GM23338 (cell line): ENCODE measurements at regions not wholly inside any gene's neighbourhood (a gene's known extent, or its start where the extent isn't known, plus 50 kb on each side); places are given as distances from the start of the nearest gene placed in this dataset.
A peak's percentile ranks its signal among the peaks of the same experiment; 100 is the strongest.

Experiments
- ATAC-seq: fragments of 200-7000 bp; cut with Tn5 transposase; 3 replicates; pipeline ENCODE4 v1.9.1; 2020
- DNase-seq: peaks from one replicate; pipeline ENCODE4 v3.0.0-alpha.2; 2015; ENCODE audit warnings: low spot score
- H2AFZ ChIP-seq: fragments of 200-600 bp; sonication (generic); 2 replicates; pipeline ENCODE4 v1.8.0; 2016; ENCODE audit warnings: antibody characterized with exemption, mild to moderate bottlenecking, moderate library complexity
- H3F3A ChIP-seq: fragments of 200-600 bp; sonication (generic); replicated peaks from 2 replicates; pipeline ENCODE4 v1.8.0; 2017; ENCODE audit warnings: antibody characterized with exemption, mixed run types, low read depth
- H3K27ac ChIP-seq: fragments of 200-600 bp; sonication (generic); 2 replicates; pipeline ENCODE4 v1.6.1; 2016; ENCODE audit warnings: low read depth
- H3K27me3 ChIP-seq: fragments of 200-600 bp; sonication (generic); 2 replicates; pipeline ENCODE4 v1.8.0; 2016; ENCODE audit warnings: mild to moderate bottlenecking, mixed run types, moderate library complexity; ENCODE audit not compliant: insufficient read depth
- H3K36me3 ChIP-seq: fragments of 200-600 bp; sonication (generic); 2 replicates; pipeline ENCODE4 v1.8.0; 2016; ENCODE audit warnings: mild to moderate bottlenecking; ENCODE audit not compliant: insufficient read depth
- H3K4me1 ChIP-seq: fragments of 200-600 bp; sonication (generic); 2 replicates; pipeline ENCODE4 v1.8.0; 2016; ENCODE audit warnings: mild to moderate bottlenecking, moderate library complexity; ENCODE audit not compliant: insufficient read depth
- H3K4me2 ChIP-seq: fragments of 200-600 bp; sonication (generic); 2 replicates; pipeline ENCODE4 v1.7.1; 2017; ENCODE audit warnings: mixed run types
- H3K4me3 ChIP-seq: fragments of 200-600 bp; sonication (generic); 2 replicates; pipeline ENCODE4 v1.6.1; 2016; ENCODE audit warnings: mixed run types
- H3K79me2 ChIP-seq: fragments of 200-600 bp; sonication (generic); replicated peaks from 2 replicates; pipeline ENCODE4 v1.8.0; 2017; ENCODE audit warnings: mild to moderate bottlenecking; ENCODE audit not compliant: insufficient read depth
- H3K9me2 ChIP-seq: fragments of 200-600 bp; sonication (generic); 2 replicates; pipeline ENCODE4 v1.8.0; 2017; ENCODE audit not compliant: insufficient read depth
- H4K20me1 ChIP-seq: fragments of 200-600 bp; sonication (generic); replicated peaks from 2 replicates; pipeline ENCODE4 v1.8.0; 2017; ENCODE audit warnings: mild to moderate bottlenecking; ENCODE audit not compliant: insufficient read depth
- H3K27ac Mint-ChIP-seq: 2 replicates; pipeline ENCODE4 v1.8.0; 2020; ENCODE audit warnings: inconsistent platforms, mild to moderate bottlenecking, moderate library complexity, mixed read lengths
- H3K27me3 Mint-ChIP-seq: 3 replicates; pipeline ENCODE4 v1.8.0; 2022; ENCODE audit warnings: low read depth, mild to moderate bottlenecking, moderate library complexity, mixed read lengths, inconsistent platforms; ENCODE audit not compliant: insufficient read depth, poor library complexity
- H3K36me3 Mint-ChIP-seq: 3 replicates; pipeline ENCODE4 v1.8.0; 2021; ENCODE audit warnings: low read depth, mild to moderate bottlenecking, inconsistent platforms, moderate library complexity, mixed read lengths
- H3K4me1 Mint-ChIP-seq: 3 replicates; pipeline ENCODE4 v1.8.0; 2020; ENCODE audit warnings: mild to moderate bottlenecking, inconsistent platforms, mixed read lengths
- H3K4me3 Mint-ChIP-seq: 3 replicates; pipeline ENCODE4 v1.8.0; 2021; ENCODE audit warnings: moderate library complexity, mild to moderate bottlenecking, inconsistent platforms, mixed read lengths
- H3K9me3 Mint-ChIP-seq: 3 replicates; pipeline ENCODE4 v1.8.0; 2020; ENCODE audit warnings: moderate library complexity, mild to moderate bottlenecking, inconsistent platforms, mixed read lengths
- CREB1 ChIP-seq: fragments of 250-450 bp; sonication (Bioruptor Pico); IDR thresholded peaks from 2 replicates; pipeline ENCODE4 v1.5.0; 2020; ENCODE audit warnings: low read depth, mild to moderate bottlenecking, moderate library complexity
- EZH2 ChIP-seq: fragments of 200-600 bp; sonication (generic); IDR thresholded peaks from one replicate; pipeline ENCODE4 v1.8.0; 2017; ENCODE audit warnings: antibody characterized with exemption, mild to moderate bottlenecking, low read depth; ENCODE audit not compliant: unreplicated experiment
- JUNB ChIP-seq: IDR thresholded peaks from one replicate; pipeline ENCODE4 v1.6.1; 2016; ENCODE audit warnings: antibody characterized with exemption; ENCODE audit not compliant: unreplicated experiment
- POLR2AphosphoS5 ChIP-seq: IDR thresholded peaks from 2 replicates; pipeline ENCODE4 v1.6.1; 2016; ENCODE audit warnings: antibody characterized with exemption, low read depth
- ZNF331 ChIP-seq: fragments of 250-450 bp; sonication (Bioruptor Pico); IDR thresholded peaks from 2 replicates; pipeline ENCODE4 v1.5.0; 2020; ENCODE audit warnings: low read depth, mild to moderate bottlenecking, moderate library complexity
- TF ChIP-seq, protein P1 (sequence below): IDR thresholded peaks from 2 replicates; pipeline ENCODE4 v1.6.1; 2016; ENCODE audit warnings: antibody characterized with exemption
- TF ChIP-seq, protein P2 (sequence below): fragments of 250-450 bp; sonication (Bioruptor Pico); IDR thresholded peaks from 2 replicates; pipeline ENCODE4 v1.5.0; 2020; ENCODE audit warnings: mild to moderate bottlenecking, moderate library complexity
- TF ChIP-seq, protein P3 (sequence below), 2 experiments: fragments of 200-600 bp in 1 of 2; sonication (generic) in 1 of 2; conservative IDR thresholded peaks; 2 replicates each; pipeline versions ENCODE4 v1.5.1 to v1.6.1; 2016 to 2017; ENCODE audit warnings: antibody characterized with exemption in 2 of 2, low read depth in 2 of 2, mild to moderate bottlenecking in 2 of 2, moderate library complexity in 1 of 2
- TF ChIP-seq, protein P4 (sequence below): IDR thresholded peaks from one replicate; pipeline ENCODE4 v1.6.1; 2018; ENCODE audit warnings: antibody characterized with exemption; ENCODE audit not compliant: unreplicated experiment

GRCh38 chr18:53649621-53650020 lies 574.8 kb downstream of the MBD2 start:
- Mint-ChIP-seq H3K4me3 (no peak overlapping the region), H3K36me3 (no peaks in the 10 kb centered on the region), H3K27ac (no peak overlapping the region)

More at GRCh38 chr18:53649621-53650020, 574.8 kb downstream of the MBD2 start:
- H3K36me3 ChIP-seq: no peaks in the 10 kb centered on the region
- Mint-ChIP-seq H3K27me3 (no peaks in the 10 kb centered on the region), H3K4me1 (peaks cover 3% of the 10 kb centered on the region; the same call in 1 of the 3 replicates), H3K9me3 (no peaks in the 10 kb centered on the region)
- TF ChIP-seq, protein P1, sequence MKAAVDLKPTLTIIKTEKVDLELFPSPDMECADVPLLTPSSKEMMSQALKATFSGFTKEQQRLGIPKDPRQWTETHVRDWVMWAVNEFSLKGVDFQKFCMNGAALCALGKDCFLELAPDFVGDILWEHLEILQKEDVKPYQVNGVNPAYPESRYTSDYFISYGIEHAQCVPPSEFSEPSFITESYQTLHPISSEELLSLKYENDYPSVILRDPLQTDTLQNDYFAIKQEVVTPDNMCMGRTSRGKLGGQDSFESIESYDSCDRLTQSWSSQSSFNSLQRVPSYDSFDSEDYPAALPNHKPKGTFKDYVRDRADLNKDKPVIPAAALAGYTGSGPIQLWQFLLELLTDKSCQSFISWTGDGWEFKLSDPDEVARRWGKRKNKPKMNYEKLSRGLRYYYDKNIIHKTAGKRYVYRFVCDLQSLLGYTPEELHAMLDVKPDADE: no peak
- TF ChIP-seq CREB1 (CRISPR knock-in tag): no peak
- no peak for TF ChIP-seq POLR2AphosphoS5
- TF ChIP-seq ZNF331 (CRISPR knock-in tag): no peak
- TF ChIP-seq JUNB: no peak
- TF ChIP-seq, protein P2, sequence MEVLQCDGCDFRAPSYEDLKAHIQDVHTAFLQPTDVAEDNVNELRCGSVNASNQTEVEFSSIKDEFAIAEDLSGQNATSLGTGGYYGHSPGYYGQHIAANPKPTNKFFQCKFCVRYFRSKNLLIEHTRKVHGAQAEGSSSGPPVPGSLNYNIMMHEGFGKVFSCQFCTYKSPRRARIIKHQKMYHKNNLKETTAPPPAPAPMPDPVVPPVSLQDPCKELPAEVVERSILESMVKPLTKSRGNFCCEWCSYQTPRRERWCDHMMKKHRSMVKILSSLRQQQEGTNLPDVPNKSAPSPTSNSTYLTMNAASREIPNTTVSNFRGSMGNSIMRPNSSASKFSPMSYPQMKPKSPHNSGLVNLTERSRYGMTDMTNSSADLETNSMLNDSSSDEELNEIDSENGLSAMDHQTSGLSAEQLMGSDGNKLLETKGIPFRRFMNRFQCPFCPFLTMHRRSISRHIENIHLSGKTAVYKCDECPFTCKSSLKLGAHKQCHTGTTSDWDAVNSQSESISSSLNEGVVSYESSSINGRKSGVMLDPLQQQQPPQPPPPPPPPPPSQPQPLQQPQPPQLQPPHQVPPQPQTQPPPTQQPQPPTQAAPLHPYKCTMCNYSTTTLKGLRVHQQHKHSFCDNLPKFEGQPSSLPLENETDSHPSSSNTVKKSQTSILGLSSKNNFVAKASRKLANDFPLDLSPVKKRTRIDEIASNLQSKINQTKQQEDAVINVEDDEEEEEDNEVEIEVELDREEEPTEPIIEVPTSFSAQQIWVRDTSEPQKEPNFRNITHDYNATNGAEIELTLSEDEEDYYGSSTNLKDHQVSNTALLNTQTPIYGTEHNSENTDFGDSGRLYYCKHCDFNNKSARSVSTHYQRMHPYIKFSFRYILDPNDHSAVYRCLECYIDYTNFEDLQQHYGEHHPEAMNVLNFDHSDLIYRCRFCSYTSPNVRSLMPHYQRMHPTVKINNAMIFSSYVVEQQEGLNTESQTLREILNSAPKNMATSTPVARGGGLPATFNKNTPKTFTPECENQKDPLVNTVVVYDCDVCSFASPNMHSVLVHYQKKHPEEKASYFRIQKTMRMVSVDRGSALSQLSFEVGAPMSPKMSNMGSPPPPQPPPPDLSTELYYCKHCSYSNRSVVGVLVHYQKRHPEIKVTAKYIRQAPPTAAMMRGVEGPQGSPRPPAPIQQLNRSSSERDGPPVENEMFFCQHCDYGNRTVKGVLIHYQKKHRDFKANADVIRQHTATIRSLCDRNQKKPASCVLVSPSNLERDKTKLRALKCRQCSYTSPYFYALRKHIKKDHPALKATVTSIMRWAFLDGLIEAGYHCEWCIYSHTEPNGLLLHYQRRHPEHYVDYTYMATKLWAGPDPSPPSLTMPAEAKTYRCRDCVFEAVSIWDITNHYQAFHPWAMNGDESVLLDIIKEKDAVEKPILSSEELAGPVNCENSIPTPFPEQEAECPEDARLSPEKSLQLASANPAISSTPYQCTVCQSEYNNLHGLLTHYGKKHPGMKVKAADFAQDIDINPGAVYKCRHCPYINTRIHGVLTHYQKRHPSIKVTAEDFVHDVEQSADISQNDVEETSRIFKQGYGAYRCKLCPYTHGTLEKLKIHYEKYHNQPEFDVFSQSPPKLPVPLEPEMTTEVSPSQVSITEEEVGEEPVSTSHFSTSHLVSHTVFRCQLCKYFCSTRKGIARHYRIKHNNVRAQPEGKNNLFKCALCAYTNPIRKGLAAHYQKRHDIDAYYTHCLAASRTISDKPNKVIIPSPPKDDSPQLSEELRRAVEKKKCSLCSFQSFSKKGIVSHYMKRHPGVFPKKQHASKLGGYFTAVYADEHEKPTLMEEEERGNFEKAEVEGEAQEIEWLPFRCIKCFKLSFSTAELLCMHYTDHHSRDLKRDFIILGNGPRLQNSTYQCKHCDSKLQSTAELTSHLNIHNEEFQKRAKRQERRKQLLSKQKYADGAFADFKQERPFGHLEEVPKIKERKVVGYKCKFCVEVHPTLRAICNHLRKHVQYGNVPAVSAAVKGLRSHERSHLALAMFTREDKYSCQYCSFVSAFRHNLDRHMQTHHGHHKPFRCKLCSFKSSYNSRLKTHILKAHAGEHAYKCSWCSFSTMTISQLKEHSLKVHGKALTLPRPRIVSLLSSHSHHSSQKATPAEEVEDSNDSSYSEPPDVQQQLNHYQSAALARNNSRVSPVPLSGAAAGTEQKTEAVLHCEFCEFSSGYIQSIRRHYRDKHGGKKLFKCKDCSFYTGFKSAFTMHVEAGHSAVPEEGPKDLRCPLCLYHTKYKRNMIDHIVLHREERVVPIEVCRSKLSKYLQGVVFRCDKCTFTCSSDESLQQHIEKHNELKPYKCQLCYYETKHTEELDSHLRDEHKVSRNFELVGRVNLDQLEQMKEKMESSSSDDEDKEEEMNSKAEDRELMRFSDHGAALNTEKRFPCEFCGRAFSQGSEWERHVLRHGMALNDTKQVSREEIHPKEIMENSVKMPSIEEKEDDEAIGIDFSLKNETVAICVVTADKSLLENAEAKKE (CRISPR knock-in tag): no peak
- TF ChIP-seq, protein P3, sequence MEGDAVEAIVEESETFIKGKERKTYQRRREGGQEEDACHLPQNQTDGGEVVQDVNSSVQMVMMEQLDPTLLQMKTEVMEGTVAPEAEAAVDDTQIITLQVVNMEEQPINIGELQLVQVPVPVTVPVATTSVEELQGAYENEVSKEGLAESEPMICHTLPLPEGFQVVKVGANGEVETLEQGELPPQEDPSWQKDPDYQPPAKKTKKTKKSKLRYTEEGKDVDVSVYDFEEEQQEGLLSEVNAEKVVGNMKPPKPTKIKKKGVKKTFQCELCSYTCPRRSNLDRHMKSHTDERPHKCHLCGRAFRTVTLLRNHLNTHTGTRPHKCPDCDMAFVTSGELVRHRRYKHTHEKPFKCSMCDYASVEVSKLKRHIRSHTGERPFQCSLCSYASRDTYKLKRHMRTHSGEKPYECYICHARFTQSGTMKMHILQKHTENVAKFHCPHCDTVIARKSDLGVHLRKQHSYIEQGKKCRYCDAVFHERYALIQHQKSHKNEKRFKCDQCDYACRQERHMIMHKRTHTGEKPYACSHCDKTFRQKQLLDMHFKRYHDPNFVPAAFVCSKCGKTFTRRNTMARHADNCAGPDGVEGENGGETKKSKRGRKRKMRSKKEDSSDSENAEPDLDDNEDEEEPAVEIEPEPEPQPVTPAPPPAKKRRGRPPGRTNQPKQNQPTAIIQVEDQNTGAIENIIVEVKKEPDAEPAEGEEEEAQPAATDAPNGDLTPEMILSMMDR (conservative IDR thresholded peaks at IDR 0.05; ENCODE audit: low read depth in 2 of 2): no peak
- TF ChIP-seq, protein P4, sequence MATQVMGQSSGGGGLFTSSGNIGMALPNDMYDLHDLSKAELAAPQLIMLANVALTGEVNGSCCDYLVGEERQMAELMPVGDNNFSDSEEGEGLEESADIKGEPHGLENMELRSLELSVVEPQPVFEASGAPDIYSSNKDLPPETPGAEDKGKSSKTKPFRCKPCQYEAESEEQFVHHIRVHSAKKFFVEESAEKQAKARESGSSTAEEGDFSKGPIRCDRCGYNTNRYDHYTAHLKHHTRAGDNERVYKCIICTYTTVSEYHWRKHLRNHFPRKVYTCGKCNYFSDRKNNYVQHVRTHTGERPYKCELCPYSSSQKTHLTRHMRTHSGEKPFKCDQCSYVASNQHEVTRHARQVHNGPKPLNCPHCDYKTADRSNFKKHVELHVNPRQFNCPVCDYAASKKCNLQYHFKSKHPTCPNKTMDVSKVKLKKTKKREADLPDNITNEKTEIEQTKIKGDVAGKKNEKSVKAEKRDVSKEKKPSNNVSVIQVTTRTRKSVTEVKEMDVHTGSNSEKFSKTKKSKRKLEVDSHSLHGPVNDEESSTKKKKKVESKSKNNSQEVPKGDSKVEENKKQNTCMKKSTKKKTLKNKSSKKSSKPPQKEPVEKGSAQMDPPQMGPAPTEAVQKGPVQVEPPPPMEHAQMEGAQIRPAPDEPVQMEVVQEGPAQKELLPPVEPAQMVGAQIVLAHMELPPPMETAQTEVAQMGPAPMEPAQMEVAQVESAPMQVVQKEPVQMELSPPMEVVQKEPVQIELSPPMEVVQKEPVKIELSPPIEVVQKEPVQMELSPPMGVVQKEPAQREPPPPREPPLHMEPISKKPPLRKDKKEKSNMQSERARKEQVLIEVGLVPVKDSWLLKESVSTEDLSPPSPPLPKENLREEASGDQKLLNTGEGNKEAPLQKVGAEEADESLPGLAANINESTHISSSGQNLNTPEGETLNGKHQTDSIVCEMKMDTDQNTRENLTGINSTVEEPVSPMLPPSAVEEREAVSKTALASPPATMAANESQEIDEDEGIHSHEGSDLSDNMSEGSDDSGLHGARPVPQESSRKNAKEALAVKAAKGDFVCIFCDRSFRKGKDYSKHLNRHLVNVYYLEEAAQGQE: no peak
- TF ChIP-seq EZH2: no peak
- H3K79me2 ChIP-seq: no peaks in the 10 kb centered on the region
- ATAC-seq (no peak), DNase-seq (no peak)
- H4K20me1 ChIP-seq: no peaks in the 10 kb centered on the region
- no peak overlapping the region for H3K27ac ChIP-seq
- H3F3A ChIP-seq: no peaks in the 10 kb centered on the region
- H3K4me3 ChIP-seq: no peak overlapping the region
- H3K27me3 ChIP-seq: no peaks in the 10 kb centered on the region
- H3K9me2 ChIP-seq: no peaks in the 10 kb centered on the region
- H2AFZ ChIP-seq: 0 out of 2 replicates have a peak overlapping the region, but pooled peaks have one; percentile 33
- no peak overlapping the region for H3K4me2 ChIP-seq
- H3K4me1 ChIP-seq: no peaks in the 10 kb centered on the region
